HG02571 (cell line): ENCODE measurements at regions not wholly inside any gene's neighbourhood (a gene's known extent, or its start where the extent isn't known, plus 50 kb on each side); places are given as distances from the start of the nearest gene placed in this dataset.
"Not testable (repeated sequence)": the region's sequence is repeated elsewhere in the genome, so short reads cannot be mapped to it uniquely, and the experiment has no call there.

ENCODE experiments used
- ATAC-seq: cut with Tn5 transposase; IDR thresholded peaks from one replicate; pipeline ENCODE4 v1.9.1; 2021; ENCODE audit warnings: mild to moderate bottlenecking, moderate library complexity; ENCODE audit not compliant: unreplicated experiment

GRCh38 chr13:88183440-88183839, 512.3 kb downstream of the SLITRK5 start:
- no peak for ATAC-seq

GRCh38 chr13:88188986-88189385, 517.8 kb downstream of the SLITRK5 start:
- no peak for ATAC-seq

GRCh38 chr13:88189728-88190127, 518.6 kb downstream of the SLITRK5 start:
- ATAC-seq, result no peak

GRCh38 chr13:88196106-88196505, 524.9 kb downstream of the SLITRK5 start:
- ATAC-seq, result no peak

GRCh38 chr13:88217372-88217771, 546.2 kb downstream of the SLITRK5 start:
- ATAC-seq, result no peak

GRCh38 chr13:88217883-88218282, 546.7 kb downstream of the SLITRK5 start:
- ATAC-seq, result no peak

GRCh38 chr13:88223958-88224357, 552.8 kb downstream of the SLITRK5 start:
- no peak for ATAC-seq

GRCh38 chr13:88235441-88235840, 564.3 kb downstream of the SLITRK5 start:
- no peak for ATAC-seq

- ATAC-seq, result no peak
These were observed 575.1 kb downstream of the SLITRK5 start for GRCh38 chr13:88246239-88246638.

- ATAC-seq, result no peak
These were observed 577.2 kb downstream of the SLITRK5 start for GRCh38 chr13:88248393-88248792.

GRCh38 chr13:88257706-88258105, 586.5 kb downstream of the SLITRK5 start:
- ATAC-seq, result no peak

GRCh38 chr13:88263808-88264207, 592.6 kb downstream of the SLITRK5 start:
- ATAC-seq, result no peak

GRCh38 chr13:88281841-88282240, 610.7 kb downstream of the SLITRK5 start:
- no peak for ATAC-seq

- ATAC-seq, result no peak
These were observed 614.2 kb downstream of the SLITRK5 start for GRCh38 chr13:88285329-88285728.

- ATAC-seq, result no peak
These were observed 617.2 kb downstream of the SLITRK5 start for GRCh38 chr13:88288326-88288725.

GRCh38 chr13:88291731-88292130, 620.6 kb downstream of the SLITRK5 start:
- not testable (repeated sequence) for ATAC-seq

GRCh38 chr13:88294368-88294767, 623.2 kb downstream of the SLITRK5 start:
- ATAC-seq, result no peak

- ATAC-seq, result no peak
These were observed 632.0 kb downstream of the SLITRK5 start for GRCh38 chr13:88303157-88303556.

GRCh38 chr13:88303605-88304004, 632.4 kb downstream of the SLITRK5 start:
- ATAC-seq, result no peak

GRCh38 chr13:88314496-88314895, 643.3 kb downstream of the SLITRK5 start:
- no peak for ATAC-seq

- no peak for ATAC-seq
These were observed 657.9 kb downstream of the SLITRK5 start for GRCh38 chr13:88329066-88329465.

GRCh38 chr13:88339271-88339741, 668.1 kb downstream of the SLITRK5 start:
- ATAC-seq, result no peak

- no peak for ATAC-seq
These were observed 674.1 kb downstream of the SLITRK5 start for GRCh38 chr13:88345171-88345847.
